NOMO-1 treated with DMSO at 0.1 percent for 48 hours (cell line): ENCODE measurements at regions not wholly inside any gene's neighbourhood (a gene's known extent, or its start where the extent isn't known, plus 50 kb on each side); places are given as distances from the start of the nearest gene placed in this dataset.

ENCODE experiments used
- DNase-seq: peaks from one replicate; lab custom pipeline; 2025; ENCODE audit not compliant: unreplicated experiment; lab: John Stamatoyannopoulos, UW

DNA sequence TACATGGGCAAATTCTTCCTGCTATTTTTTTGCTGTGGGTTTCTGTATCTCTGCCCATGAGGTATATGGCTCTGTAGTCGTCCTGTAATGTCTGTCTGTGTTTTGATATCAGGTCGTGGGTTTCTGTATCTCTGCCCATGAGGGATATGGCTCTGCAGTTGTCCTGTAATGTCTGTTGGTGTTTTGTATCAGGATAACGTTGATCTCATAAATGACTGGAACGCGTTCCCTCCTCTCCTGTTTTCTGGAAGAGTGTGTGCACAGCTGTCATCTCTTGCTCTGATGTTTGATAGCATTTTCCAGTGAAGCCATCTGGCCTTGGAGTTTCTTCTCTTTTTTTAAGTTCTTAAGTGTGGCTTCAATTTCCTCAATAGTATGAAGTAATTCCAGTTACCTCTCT is 57.2 kb downstream of the SOX1 start:
- no peak for DNase-seq

GRCh38 chr13:112127564-112128330 is 60.8 kb downstream of the SOX1 start:
- no peak for DNase-seq

DNA sequence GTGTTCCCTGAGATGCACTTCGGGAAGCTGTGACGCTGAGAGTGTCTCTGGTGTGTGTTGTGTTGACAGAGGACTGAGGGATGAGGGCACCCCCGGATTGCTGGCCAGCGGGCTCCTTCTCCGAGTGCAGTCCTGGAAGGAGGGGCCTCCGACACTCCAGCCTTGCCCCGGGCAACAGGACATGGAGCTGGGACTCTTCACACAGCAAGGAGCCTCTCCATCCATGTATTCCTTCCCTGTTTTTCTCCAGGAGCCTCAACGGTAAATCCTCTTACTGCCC is 61.3 kb downstream of the SOX1 start:
- DNase-seq, result no peak

DNA sequence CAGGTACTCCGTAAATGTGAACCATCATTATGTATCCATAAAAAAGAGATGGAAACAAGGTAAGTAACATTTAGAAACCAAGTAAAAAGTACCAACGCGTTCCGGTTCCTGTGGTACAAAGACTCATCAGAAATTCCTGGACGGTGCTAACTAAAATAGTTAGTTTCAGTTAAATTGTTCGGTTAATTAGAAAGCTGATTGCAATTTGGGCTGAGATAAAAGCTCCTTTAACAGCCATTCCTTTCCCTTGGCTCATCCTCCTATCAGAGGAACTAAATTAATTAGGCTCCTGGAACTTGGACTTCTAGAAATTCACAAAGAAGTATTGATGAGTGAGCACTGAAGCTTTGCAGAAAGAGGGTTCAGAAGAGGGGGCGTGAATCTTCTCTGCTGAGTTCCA is 63.5 kb downstream of the SOX1 start:
- no peak for DNase-seq

DNA sequence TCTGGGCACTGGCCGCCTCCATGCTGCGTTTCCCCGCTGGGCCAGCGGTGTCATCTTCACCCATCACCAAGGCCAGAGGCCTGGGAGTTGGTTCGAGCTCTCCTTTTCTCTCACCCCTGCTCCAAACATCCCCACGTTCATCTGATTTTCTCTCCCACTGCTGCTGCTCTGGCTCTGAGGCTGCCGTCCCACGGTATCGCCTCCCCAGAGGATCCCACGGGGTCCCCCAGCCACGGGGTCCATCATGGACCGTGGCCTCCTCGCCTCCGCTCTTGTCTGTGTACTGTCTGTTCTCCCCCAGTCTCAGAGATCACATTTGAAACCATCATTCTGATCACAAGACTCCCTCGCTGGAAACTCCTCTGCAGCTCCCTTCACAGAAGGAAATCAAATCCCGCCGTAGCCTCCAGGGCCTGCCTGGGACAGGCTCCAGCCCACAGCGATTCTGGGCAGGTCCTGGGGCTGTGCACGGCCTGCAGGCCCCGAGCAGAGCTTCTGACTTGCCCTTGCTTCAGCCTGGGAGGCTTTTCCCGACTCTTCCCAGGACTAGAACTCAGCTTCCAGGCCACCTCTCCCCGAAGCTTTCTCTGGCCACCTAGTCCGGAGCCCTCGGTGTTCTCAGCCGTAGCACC is 64.2 kb downstream of the SOX1 start:
- no peak for DNase-seq

DNA sequence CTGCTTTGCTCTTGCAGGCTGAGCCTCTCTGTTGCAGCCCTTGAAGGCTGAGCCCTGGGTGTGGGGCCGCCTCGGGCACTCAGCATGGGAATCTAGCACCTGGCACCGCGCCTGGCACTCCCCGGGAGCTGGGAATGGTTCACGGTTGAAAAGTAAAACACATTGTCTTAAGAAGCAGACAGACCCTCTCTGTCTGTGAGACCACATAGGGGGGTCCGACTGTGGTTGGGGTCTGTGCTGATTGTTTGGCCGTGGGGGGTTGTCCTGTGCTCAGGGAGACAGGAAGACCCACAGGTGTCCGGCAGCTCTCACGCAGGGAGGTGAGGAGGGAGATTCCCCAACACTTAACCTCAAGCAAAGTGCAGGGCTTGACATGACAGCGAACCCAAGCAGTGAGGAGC is 64.8 kb downstream of the SOX1 start:
- no peak for DNase-seq

DNA sequence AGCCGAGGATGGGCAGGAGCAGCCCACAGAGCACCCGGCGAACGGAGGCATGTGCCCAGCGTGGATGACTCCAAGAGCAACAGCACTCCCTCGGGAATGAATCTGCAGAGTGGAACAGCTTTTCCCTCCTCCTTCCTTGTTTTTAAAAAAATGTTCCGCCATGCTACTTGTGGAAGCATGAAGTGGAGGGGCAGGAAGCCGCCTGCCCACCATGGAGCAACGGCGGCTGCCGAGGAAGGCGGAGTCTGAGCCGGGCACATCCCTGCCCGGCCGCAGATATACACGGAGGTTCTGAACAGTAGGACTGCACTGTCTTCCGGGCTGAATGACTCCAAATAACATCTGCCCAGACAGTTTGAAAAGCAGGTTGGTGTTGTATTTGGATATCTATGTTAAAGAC is 65.2 kb downstream of the SOX1 start:
- DNase-seq, result no peak

GRCh38 chr13:112132619-112133018 is 65.7 kb downstream of the SOX1 start:
- no peak for DNase-seq

- no peak for DNase-seq
Observed at GRCh38 chr13:112133499-112134390, 66.8 kb downstream of the SOX1 start.

- DNase-seq, result no peak
Observed at GRCh38 chr13:112134391-112135075, 67.6 kb downstream of the SOX1 start.

DNA sequence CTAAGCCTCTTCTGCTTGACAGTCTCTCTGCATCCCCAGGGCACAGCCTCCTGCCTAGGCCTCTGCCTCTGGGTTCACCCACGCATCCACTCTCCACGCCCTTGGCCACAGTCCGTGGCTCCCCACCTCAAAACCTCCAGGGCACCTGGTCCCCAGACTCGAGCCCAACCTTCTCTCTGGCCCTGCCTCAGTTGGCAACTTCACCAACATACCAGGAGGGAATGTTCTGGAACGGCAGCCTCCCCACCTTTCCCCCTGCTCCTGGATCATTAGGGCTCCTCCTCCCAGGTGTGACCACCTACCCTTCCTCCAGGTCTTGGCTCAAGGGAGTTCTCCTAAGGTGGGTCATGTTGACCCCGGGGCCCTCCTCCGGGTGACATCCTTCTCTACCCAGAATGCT is 69.1 kb downstream of the SOX1 start:
- DNase-seq, result no peak

- no peak for DNase-seq
Observed at GRCh38 chr13:112137144-112137543, 70.2 kb downstream of the SOX1 start.

DNA sequence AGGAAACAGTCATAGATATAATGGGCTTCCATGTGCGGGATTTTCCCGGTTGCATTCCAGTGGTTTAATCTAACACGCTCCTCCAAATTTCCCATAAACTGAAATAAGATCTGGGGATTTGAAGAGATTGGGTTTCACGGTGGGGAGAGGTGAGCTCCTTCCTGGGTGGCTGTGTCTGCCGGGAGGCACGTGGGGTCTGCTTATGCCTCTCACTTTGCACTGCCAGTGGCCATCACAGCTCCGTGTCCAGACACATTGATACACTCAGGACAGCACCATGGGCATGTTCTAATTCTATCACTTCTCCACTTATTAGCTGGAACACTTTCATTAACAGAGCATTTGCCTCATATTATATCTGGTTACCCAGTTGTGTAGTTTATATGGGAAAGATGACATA is 73.4 kb downstream of the SOX1 start:
- DNase-seq, result no peak

DNA sequence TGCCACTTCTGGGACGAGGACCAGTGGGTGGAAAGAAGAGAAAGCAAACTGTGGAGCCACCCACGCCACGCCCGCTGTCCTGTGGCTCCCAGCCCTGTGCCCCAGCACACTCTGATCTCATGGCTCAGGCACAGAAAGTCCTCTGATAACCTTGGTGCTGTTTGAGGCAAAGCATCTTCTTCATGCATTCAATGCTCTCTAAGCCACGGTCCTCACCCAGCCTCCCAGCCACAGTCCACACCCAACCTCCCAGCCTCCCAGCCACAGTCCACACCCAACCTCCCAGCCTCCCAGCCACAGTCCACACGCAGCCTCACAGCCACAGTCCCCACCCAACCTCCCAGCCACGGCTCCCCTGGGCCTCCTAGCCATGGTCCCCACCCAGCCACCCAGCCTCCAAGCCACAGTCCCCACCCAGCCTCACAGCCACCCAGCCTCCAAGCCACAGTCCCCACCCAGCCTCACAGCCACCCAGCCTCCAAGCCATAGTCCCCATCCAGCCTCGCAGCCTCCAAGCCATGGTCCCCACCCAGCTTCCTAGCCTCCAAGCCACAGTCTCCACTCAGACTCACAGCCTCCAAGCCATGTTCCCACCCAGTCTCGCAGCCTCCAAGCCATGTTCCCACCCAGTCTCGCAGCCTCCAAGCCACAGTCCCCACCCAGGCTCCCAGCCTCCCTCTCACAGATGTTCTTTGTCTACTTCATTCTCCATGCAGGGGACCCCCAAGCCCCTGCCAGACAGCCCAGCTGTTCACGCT is 74.9 kb downstream of the SOX1 start:
- no peak for DNase-seq

GRCh38 chr13:112142401-112142930 is 75.5 kb downstream of the SOX1 start:
- DNase-seq, result no peak

GRCh38 chr13:112143046-112143752 is 76.2 kb downstream of the SOX1 start:
- DNase-seq, result no peak

- DNase-seq, result no peak
Observed at GRCh38 chr13:112143753-112144615, 77.0 kb downstream of the SOX1 start.

DNA sequence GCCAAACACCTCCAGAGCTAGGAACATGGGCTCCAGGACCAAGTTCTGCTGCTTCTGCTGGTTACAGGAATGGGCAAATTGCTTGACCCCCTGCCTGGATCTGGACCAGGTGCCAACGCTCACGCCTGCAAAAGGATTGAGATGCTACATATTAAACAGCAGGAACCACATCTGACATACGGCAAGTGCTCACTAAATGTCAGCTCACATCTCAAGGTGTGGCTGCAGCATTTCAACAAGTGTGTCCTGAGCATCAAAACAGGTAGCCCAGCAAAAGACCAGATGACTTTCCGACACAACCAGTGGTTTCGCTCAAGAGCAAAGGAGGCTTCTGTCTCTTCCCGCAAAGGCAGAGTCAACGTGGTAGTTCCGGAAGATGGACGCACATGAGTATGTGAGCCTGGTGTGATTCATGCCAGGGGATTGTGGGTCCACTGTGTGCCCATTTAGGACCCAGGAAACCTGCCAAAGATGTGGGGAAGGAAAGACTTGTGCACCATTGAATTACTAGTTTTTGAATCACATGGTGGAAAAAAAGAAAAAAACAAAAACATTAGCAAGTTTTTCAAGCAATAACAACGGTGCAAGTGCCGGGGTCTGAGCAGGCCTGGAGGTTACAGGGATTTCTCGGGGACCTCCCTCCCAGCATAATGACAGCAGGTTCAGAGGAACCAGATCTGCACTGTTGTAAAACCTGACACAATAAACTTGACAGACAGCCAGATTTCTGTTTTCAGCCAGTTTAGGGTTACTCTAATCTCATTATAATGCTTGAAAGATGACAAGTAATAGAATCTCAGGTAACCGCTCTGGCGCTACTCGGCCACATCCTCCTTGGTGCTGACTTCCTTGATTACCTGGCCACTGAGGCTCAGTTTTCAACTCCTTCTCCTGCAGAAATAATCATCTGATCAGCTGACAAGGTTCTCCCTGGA is 77.9 kb downstream of the SOX1 start:
- no peak for DNase-seq
